Thyroid gland (tissue), 4 donors: ENCODE measurements at regions not wholly inside any gene's neighbourhood (a gene's known extent, or its start where the extent isn't known, plus 50 kb on each side); places are given as distances from the start of the nearest gene placed in this dataset.

Experiments used
- POLR2A ChIP-seq, 2 donors: fragments of 450-650 bp; IDR thresholded peaks; one replicate each; pipeline ENCODE4 v1.6.1; 2017; ENCODE audit warnings: antibody characterized with exemption in 2 of 2, mild to moderate bottlenecking in 2 of 2, moderate library complexity in 1 of 2
- TF ChIP-seq, protein P1 (sequence below), 6 experiments: fragments of 200-600 bp in 3 of 6; fragments of 450-650 bp in 3 of 6; sonication (generic) in 3 of 6; IDR thresholded peaks; one replicate each; pipeline ENCODE4 v1.5.1; 2016 to 2019; ENCODE audit warnings: antibody characterized with exemption in 6 of 6, mild to moderate bottlenecking in 2 of 6, inconsistent platforms in 1 of 6, moderate library complexity in 1 of 6

DNA sequence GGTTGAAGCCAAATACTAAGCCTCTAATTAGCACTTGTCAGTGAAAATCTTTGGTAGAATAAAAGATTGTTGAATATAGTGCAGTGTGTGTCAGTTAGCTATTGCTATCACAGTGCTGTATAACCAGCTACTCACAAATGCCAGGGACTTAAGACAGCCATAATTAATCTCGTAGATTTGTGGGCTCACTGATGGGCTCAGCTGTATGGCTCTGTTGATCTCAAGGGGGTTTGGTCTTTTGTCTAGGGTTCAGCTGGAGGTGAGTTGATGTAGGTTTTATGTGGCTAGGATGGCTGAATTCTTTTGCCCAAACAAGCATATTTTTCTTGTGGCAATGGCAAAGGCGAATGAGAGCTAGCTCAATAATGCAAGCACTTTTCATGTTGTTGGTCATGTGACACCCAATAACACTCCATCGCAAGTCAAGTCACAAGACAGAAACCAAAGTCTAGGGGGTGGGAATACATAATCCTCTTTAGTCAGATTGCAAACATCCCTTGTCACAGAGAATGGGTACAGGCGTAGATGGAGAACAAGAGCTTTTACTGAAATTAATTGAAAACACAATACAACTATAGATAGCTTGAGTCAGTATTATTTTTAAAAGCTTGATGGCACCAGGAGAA lies 121.7 kb upstream of the EDNRB start:
- TF ChIP-seq, protein P1, sequence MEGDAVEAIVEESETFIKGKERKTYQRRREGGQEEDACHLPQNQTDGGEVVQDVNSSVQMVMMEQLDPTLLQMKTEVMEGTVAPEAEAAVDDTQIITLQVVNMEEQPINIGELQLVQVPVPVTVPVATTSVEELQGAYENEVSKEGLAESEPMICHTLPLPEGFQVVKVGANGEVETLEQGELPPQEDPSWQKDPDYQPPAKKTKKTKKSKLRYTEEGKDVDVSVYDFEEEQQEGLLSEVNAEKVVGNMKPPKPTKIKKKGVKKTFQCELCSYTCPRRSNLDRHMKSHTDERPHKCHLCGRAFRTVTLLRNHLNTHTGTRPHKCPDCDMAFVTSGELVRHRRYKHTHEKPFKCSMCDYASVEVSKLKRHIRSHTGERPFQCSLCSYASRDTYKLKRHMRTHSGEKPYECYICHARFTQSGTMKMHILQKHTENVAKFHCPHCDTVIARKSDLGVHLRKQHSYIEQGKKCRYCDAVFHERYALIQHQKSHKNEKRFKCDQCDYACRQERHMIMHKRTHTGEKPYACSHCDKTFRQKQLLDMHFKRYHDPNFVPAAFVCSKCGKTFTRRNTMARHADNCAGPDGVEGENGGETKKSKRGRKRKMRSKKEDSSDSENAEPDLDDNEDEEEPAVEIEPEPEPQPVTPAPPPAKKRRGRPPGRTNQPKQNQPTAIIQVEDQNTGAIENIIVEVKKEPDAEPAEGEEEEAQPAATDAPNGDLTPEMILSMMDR (IDR thresholded peaks at IDR 0.05), result no peak
- TF ChIP-seq POLR2A (IDR thresholded peaks at IDR 0.05), result no peak
